Testis (tissue), 2 donors: ENCODE measurements at regions not wholly inside any gene's neighbourhood (a gene's known extent, or its start where the extent isn't known, plus 50 kb on each side); places are given as distances from the start of the nearest gene placed in this dataset.

ENCODE experiments used
- DNase-seq: peaks from one replicate; pipeline ENCODE4 v3.0.0-alpha.2; 2019
- H3K27ac ChIP-seq, 2 donors: fragments of 200-600 bp; sonication (generic); one replicate each; pipeline ENCODE4 v1.5.1; 2019
- H3K27me3 ChIP-seq: fragments of 200-600 bp; sonication (generic); one replicate; pipeline ENCODE4 v1.5.1; 2019
- H3K36me3 ChIP-seq: fragments of 200-600 bp; sonication (generic); one replicate; pipeline ENCODE4 v1.5.1; 2017; ENCODE audit warnings: low read depth; ENCODE audit errors: missing control alignments
- H3K4me1 ChIP-seq: fragments of 200-600 bp; sonication (generic); one replicate; pipeline ENCODE4 v1.5.1; 2019
- H3K4me3 ChIP-seq, 2 donors: fragments of 200-600 bp; sonication (generic); one replicate each; pipeline ENCODE4 v1.5.1; 2017 to 2019
- H3K9me3 ChIP-seq: fragments of 200-600 bp; sonication (generic); one replicate; pipeline ENCODE4 v1.5.1; 2017
- CTCF ChIP-seq, 3 experiments: fragments of 450-650 bp in 2 of 3; fragments of 200-600 bp in 1 of 3; sonication (generic) in 1 of 3; IDR thresholded peaks; one replicate each; pipeline ENCODE4 v1.5.1; 2016 to 2019; ENCODE audit warnings: antibody characterized with exemption in 3 of 3, mild to moderate bottlenecking in 2 of 3, moderate library complexity in 1 of 3
- POLR2A ChIP-seq: fragments of 450-650 bp; IDR thresholded peaks from one replicate; pipeline ENCODE4 v1.6.1; 2017; ENCODE audit warnings: antibody characterized with exemption, mild to moderate bottlenecking, moderate library complexity
- WGBS, 2 donors: methylation state at CpG; one replicate each; pipeline ENCODE4 v1.1.5; 2018; 5-methylcytosine and 5-hydroxymethylcytosine counted together
- intact Hi-C: fragments of 100-400 bp; cut with DNase I; formaldehyde crosslinking; loops from one replicate; pipeline ENCODE4 v1.15.1; 2023; ENCODE audit warnings: low total_unique reads

GRCh38 chr5:117110548-117110947, 535.9 kb upstream of the SEMA6A start:
- H3K27me3 ChIP-seq: no peaks in the 10 kb centered on the region
- no peak for DNase-seq
- intact Hi-C loops: no loop called here
- no peaks in the 10 kb centered on the region for H3K36me3 ChIP-seq
- no peaks in the 10 kb centered on the region for H3K9me3 ChIP-seq
- H3K4me3 ChIP-seq: no peak overlapping the region
- H3K4me1 ChIP-seq: no peaks in the 10 kb centered on the region
- 88 to 90% methylated on average over 2 of the region's 2 CpGs for WGBS, 2 donors
- TF ChIP-seq CTCF (IDR thresholded peaks at IDR 0.05) (no peak), POLR2A (no peak)
- no peak overlapping the region for H3K27ac ChIP-seq

DNA sequence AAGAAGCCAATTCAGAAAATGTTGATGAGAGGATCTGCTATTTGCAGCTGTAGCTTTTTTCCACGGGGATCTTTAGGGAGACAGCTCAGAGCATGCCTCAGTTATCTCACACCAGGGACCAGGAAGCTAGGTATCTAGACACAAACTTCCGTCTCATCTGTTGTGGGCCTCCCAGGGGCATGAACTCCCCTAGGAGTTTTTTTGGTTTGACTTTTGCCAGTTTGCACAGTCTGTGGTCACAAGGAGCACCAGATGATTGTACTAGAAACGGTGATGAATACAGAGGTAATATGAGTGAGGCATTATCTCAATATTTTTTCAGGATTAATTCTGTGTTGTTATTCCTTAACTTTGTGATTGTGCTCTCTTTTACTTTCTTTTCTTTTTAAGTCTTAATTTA, 533.2 kb upstream of the SEMA6A start:
- DNase-seq: no peak
- Histone ChIP-seq H3K4me1 (no peaks in the 10 kb centered on the region), H3K27me3 (no peaks in the 10 kb centered on the region), H3K36me3 (no peaks in the 10 kb centered on the region), H3K4me3 (no peak overlapping the region), H3K27ac (no peak overlapping the region), H3K9me3 (no peaks in the 10 kb centered on the region)
- no peak for TF ChIP-seq CTCF (IDR thresholded peaks at IDR 0.05)
- no peak for TF ChIP-seq POLR2A
- WGBS, 2 donors: 64 to 74% methylated on average over 3 of the region's 3 CpGs
- intact Hi-C loops: no loop called here

GRCh38 chr5:117103703-117104102, 529.1 kb upstream of the SEMA6A start:
- intact Hi-C loops: no loop called here
- peaks cover 4% of the 10 kb centered on the region for H3K4me1 ChIP-seq
- WGBS, 2 donors: 84 to 91% methylated on average over 4 of the region's 4 CpGs
- no peak for DNase-seq
- H3K9me3 ChIP-seq: no peaks in the 10 kb centered on the region
- H3K36me3 ChIP-seq: no peaks in the 10 kb centered on the region
- H3K27me3 ChIP-seq: no peaks in the 10 kb centered on the region
- H3K4me3 ChIP-seq: no peak overlapping the region
- H3K27ac ChIP-seq: no peak overlapping the region
- TF ChIP-seq POLR2A (no peak), CTCF (IDR thresholded peaks at IDR 0.05) (no peak)

- no peak for TF ChIP-seq CTCF (IDR thresholded peaks at IDR 0.05)
- no peak for TF ChIP-seq POLR2A
- no peaks in the 10 kb centered on the region for H3K9me3 ChIP-seq
- H3K27me3 ChIP-seq: no peaks in the 10 kb centered on the region
- intact Hi-C loops: no loop called here
- no peak overlapping the region for H3K27ac ChIP-seq
- no peaks in the 10 kb centered on the region for H3K36me3 ChIP-seq
- H3K4me1 ChIP-seq: peaks cover 4% of the 10 kb centered on the region
- no peak overlapping the region for H3K4me3 ChIP-seq
- DNase-seq: no peak
Measured at GRCh38 chr5:117102591-117102990, 528.0 kb upstream of the SEMA6A start.

- H3K4me1 ChIP-seq: peaks cover 4% of the 10 kb centered on the region
- H3K36me3 ChIP-seq: no peaks in the 10 kb centered on the region
- intact Hi-C loops: no loop called here
- 67 to 89% methylated on average over 1 of the region's 1 CpG for WGBS, 2 donors
- no peaks in the 10 kb centered on the region for H3K9me3 ChIP-seq
- H3K4me3 ChIP-seq: no peak overlapping the region
- TF ChIP-seq POLR2A (no peak), CTCF (IDR thresholded peaks at IDR 0.05) (no peak)
- H3K27me3 ChIP-seq: no peaks in the 10 kb centered on the region
- H3K27ac ChIP-seq: no peak overlapping the region
- DNase-seq: no peak
Measured at GRCh38 chr5:117100176-117100575, 525.6 kb upstream of the SEMA6A start.
